22Rv1 (cell line): ENCODE measurements at regions not wholly inside any gene's neighbourhood (a gene's known extent, or its start where the extent isn't known, plus 50 kb on each side); places are given as distances from the start of the nearest gene placed in this dataset.

Experiments used
- ZFX ChIP-seq: fragments of 450-650 bp; IDR thresholded peaks from 2 replicates; pipeline ENCODE4 v1.6.1; 2017; ENCODE audit warnings: antibody characterized with exemption, borderline replicate concordance
- TF ChIP-seq, protein P1 (sequence below): fragments of 450-650 bp; IDR thresholded peaks from 2 replicates; pipeline ENCODE4 v1.5.1; 2017; ENCODE audit warnings: mild to moderate bottlenecking

DNA sequence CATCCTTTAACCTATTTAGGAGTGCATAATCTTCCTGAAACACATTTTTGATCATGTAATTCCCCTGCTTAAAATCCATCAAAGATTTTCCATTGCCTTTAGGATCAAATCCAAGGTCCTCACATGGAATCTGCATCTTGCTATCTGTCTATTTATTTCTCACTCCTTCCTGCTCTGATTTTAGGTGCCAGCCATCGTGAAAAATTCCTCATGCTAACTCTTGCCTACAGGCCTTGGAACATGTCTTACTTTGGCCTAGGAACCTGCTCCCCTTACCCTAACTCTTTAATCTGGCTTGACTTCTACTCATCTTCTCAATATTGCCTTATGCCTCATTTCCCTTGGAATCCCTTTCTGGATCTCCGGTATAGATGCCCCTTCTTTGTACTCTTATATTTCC, 1074.3 kb downstream of the TTLL7 start:
- TF ChIP-seq, protein P1, sequence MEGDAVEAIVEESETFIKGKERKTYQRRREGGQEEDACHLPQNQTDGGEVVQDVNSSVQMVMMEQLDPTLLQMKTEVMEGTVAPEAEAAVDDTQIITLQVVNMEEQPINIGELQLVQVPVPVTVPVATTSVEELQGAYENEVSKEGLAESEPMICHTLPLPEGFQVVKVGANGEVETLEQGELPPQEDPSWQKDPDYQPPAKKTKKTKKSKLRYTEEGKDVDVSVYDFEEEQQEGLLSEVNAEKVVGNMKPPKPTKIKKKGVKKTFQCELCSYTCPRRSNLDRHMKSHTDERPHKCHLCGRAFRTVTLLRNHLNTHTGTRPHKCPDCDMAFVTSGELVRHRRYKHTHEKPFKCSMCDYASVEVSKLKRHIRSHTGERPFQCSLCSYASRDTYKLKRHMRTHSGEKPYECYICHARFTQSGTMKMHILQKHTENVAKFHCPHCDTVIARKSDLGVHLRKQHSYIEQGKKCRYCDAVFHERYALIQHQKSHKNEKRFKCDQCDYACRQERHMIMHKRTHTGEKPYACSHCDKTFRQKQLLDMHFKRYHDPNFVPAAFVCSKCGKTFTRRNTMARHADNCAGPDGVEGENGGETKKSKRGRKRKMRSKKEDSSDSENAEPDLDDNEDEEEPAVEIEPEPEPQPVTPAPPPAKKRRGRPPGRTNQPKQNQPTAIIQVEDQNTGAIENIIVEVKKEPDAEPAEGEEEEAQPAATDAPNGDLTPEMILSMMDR, result no peak
- TF ChIP-seq ZFX, result no peak
